Lower leg skin (tissue), 4 donors: ENCODE measurements at regions not wholly inside any gene's neighbourhood (a gene's known extent, or its start where the extent isn't known, plus 50 kb on each side); places are given as distances from the start of the nearest gene placed in this dataset.
A peak's percentile ranks its signal among the peaks of the same experiment; 100 is the strongest.

Experiments
- DNase-seq, 2 donors: peaks; one replicate each; pipeline ENCODE4 v3.0.0-alpha.2; 2019; ENCODE audit warnings: low spot score in 2 of 2
- H3K4me3 ChIP-seq: fragments of 200-600 bp; sonication (generic); 2 replicates; pipeline ENCODE4 v1.5.1; 2017; ENCODE audit warnings: mild to moderate bottlenecking, low read depth; ENCODE audit not compliant: poor library complexity, severe bottlenecking
- POLR2A ChIP-seq, 2 donors: fragments of 450-650 bp; IDR thresholded peaks; one replicate each; pipeline ENCODE4 v1.6.1; 2016 to 2017; ENCODE audit warnings: antibody characterized with exemption in 2 of 2, mild to moderate bottlenecking in 1 of 2, moderate library complexity in 1 of 2
- WGBS, 2 donors: methylation state at CpG; one replicate each; pipeline ENCODE4 v1.1.5; 2018; 5-methylcytosine and 5-hydroxymethylcytosine counted together
- intact Hi-C: fragments of 100-400 bp; cut with DNase I; formaldehyde crosslinking; loops from one replicate; pipeline ENCODE4 v1.15.0; 2023; ENCODE audit warnings: low total_unique reads
- TF ChIP-seq, protein P1 (sequence below), 3 donors: fragments of 450-650 bp; IDR thresholded peaks; one replicate each; pipeline ENCODE4 v1.5.1; 2016; ENCODE audit warnings: antibody characterized with exemption in 3 of 3, mild to moderate bottlenecking in 3 of 3, moderate library complexity in 2 of 3

DNA sequence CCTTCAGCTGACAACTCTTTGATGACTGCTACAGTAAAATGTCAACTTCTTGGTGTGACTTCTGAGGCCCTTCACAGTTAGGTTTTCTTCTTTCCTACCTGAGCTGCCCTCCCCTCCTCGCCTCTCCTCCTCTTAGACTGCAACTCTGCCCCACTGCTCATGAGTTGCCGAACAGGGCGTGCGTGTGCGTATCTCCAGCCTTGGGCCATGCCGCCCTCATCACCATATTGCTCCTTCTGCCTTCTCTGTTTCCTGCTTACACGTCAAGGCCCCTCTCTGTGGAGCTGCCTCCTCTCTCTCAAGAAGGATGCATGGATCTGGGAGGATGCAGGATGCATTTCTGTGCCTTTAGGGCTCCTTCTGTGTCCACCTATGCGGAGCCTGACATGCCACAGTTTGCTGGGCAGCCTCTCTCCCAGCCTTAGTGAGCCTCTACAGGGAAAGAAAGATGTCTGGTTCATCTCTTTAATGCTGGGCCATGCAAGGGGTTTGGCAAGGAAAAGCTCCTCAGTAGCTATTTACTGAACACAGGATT is 205.9 kb downstream of the RPLP1 start:
- 84 to 91% methylated on average over 8 of the region's 8 CpGs for WGBS, 2 donors
- intact Hi-C loops, result no loop called here

DNA sequence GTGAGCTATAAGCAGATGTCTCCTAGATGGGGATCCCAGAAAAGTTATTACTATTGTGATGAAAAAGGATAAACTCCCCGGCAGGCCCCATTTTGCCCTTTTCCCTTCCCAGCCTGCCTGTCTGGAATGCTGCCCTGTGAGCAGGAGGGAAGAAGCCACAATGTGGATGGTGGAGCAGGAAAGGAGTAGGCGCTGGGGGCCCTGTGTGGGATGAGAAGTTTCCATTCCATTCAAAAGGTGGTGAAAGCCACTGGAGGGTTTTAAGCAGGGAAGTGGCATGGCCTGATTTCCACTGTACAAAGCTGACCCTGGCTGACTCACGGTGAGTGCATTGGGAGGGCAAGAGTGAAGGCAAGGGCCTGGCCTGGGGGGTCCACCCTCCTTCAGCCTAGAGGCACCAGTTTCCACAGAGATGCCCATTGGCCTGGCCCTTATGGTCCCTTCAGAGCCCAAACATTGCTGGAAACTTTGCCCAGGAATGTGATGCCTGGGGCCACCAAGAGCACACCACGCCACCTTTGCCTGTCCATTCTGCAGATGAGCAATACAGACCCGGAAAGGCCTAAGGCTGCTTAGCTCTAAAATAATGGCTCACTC is 206.9 kb downstream of the RPLP1 start:
- peak in 1 of 2 donors; percentile 42 for DNase-seq
- H3K4me3 ChIP-seq, result no peak overlapping the region
- TF ChIP-seq POLR2A (IDR thresholded peaks at IDR 0.05), result no peak
- TF ChIP-seq, protein P1, sequence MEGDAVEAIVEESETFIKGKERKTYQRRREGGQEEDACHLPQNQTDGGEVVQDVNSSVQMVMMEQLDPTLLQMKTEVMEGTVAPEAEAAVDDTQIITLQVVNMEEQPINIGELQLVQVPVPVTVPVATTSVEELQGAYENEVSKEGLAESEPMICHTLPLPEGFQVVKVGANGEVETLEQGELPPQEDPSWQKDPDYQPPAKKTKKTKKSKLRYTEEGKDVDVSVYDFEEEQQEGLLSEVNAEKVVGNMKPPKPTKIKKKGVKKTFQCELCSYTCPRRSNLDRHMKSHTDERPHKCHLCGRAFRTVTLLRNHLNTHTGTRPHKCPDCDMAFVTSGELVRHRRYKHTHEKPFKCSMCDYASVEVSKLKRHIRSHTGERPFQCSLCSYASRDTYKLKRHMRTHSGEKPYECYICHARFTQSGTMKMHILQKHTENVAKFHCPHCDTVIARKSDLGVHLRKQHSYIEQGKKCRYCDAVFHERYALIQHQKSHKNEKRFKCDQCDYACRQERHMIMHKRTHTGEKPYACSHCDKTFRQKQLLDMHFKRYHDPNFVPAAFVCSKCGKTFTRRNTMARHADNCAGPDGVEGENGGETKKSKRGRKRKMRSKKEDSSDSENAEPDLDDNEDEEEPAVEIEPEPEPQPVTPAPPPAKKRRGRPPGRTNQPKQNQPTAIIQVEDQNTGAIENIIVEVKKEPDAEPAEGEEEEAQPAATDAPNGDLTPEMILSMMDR (IDR thresholded peaks at IDR 0.05), result no peak
- intact Hi-C loops, result no loop called here
- 87 to 90% methylated on average over 5 of the region's 5 CpGs for WGBS, 2 donors

More for the DNA sequence above, 205.9 kb downstream of the RPLP1 start:
- TF ChIP-seq, protein P1 (IDR thresholded peaks at IDR 0.05), result no peak
- no peak for TF ChIP-seq POLR2A (IDR thresholded peaks at IDR 0.05)
- peak in 1 of 2 donors; percentile 37 for DNase-seq
- no peak overlapping the region for H3K4me3 ChIP-seq

DNA sequence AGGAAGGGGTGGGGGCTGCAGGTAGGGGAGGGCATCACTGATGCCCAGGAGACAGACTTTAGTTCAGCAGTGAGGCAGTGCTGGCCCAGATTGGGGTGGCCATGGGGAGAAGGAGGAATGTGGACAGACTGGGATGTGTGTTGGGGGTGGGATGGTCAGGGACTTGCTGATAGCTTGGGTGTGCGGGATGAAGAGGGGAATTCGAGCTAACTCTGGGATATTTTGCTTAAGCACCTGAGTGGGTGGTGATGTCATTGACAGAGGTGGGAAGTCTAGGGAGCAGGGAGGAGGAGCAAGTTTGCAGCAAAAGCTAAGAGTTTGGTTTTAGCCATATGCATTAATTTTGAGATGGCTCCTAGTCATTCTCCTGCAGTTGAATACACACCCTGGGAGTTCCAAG is 207.5 kb downstream of the RPLP1 start:
- TF ChIP-seq POLR2A (IDR thresholded peaks at IDR 0.05), result no peak
- TF ChIP-seq, protein P1 (IDR thresholded peaks at IDR 0.05), result no peak
- intact Hi-C loops, result no loop called here
- WGBS, 2 donors, result 84 to 94% methylated on average over 2 of the region's 2 CpGs
- DNase-seq, result no peak
- no peak overlapping the region for H3K4me3 ChIP-seq

DNA sequence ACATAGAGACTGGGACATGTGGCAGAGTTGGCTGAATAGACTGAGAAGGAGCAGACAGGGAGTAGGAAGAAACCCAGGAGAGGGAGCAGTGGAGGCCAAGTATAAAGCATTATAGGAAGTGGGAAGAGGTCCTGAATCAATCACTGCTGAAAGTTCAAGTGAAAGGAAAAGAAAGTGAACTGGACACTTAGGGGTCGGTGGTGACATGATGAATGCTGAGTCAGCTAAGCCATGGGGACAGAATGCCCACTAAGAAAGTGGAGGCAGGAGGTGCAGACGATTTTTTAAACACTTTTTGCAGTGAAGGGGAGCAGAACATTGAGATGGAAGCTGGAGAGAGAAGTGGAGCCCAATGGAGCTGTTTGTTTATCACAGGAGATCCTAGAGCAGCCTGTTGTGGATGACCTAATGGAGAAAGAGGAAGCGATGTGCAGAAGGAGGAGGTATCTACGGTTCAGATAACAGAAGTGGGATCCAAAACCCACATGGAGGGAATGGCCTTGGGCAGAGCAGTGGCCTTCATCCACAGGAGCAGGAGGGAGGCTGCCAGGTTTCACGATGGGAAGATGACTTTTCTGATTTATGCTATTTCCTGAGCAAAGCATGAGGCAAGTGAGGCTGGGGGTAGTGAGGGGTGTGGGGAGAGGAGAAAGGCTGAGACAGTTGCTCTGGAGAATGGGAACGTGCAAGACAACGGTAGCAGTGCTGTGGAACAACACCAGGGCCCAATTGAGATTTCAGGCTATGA is 208.2 kb downstream of the RPLP1 start:
- TF ChIP-seq, protein P1 (IDR thresholded peaks at IDR 0.05), result no peak
- TF ChIP-seq POLR2A (IDR thresholded peaks at IDR 0.05), result no peak
- WGBS, 2 donors, result 83% methylated on average over 7 of the region's 7 CpGs
- DNase-seq, result peak in 1 of 2 donors; percentile 80
- intact Hi-C loops, result no loop called here
- H3K4me3 ChIP-seq, result no peak overlapping the region

DNA sequence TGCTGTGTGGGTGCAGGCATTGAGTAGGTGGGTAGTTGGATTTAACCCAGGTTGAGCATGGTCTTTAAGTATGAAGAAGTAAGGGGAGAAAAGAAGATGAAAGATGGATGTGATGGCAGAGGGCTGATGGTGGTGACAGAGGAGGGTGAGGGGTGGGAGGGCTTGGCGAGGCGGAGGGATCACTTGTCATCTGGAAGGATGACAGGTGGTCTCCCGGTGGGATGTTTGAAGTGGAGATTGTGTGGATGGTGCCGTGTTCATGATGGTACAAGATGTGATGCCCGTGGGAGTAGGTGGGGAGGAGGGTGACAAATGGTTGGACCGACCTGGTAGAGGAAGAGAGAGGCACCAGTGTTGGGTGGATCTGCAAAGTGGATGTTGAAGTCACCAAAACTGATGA is 208.8 kb downstream of the RPLP1 start:
- H3K4me3 ChIP-seq, result no peak overlapping the region
- 86 to 90% methylated on average over 6 of the region's 6 CpGs for WGBS, 2 donors
- intact Hi-C loops, result no loop called here
- TF ChIP-seq, protein P1 (IDR thresholded peaks at IDR 0.05), result no peak
- TF ChIP-seq POLR2A (IDR thresholded peaks at IDR 0.05), result no peak
- DNase-seq, result peak in 1 of 2 donors; percentile 43
